H1 (cell line): ENCODE measurements at regions not wholly inside any gene's neighbourhood (a gene's known extent, or its start where the extent isn't known, plus 50 kb on each side); places are given as distances from the start of the nearest gene placed in this dataset.
A peak's percentile ranks its signal among the peaks of the same experiment; 100 is the strongest.

Experiments
- CTCF ChIA-PET: fragments of 300-600 bp; sonication (Branson Sonifier 250); formaldehyde crosslinking; loops from one replicate; lab custom pipeline; 2021; ENCODE audit not compliant: partially characterized antibody; lab: Charles Lee
- POLR2A ChIA-PET: fragments of 300-600 bp; sonication (Branson Sonifier 250); formaldehyde crosslinking; loops from one replicate; lab custom pipeline; 2021; ENCODE audit warnings: inconsistent platforms; ENCODE audit not compliant: partially characterized antibody; lab: Charles Lee
- DNase-seq, 2 experiments: peaks; one replicate each; pipeline versions ENCODE4 v3.0.0 to v3.0.0-alpha.2; 2010 to 2022; ENCODE audit warnings: low spot score in 2 of 2, low read depth in 1 of 2, mixed read lengths in 1 of 2
- FAIRE-seq: peaks from 2 replicates; lab custom pipeline; 2011; peaks lifted over from hg19 to GRCh38; lab: Jason Lieb, UNC
- H2AFZ ChIP-seq: 2 replicates; pipeline ENCODE4 v1.8.1; 2012; ENCODE audit warnings: low read length, inconsistent platforms
- H2AK5ac ChIP-seq: 2 replicates; pipeline ENCODE4 v1.6.1; 2013; ENCODE audit warnings: low read depth, low read length
- H2BK120ac ChIP-seq: replicated peaks from 2 replicates; pipeline ENCODE3; 2013; ENCODE audit warnings: low read depth, low read length, inconsistent platforms
- H2BK12ac ChIP-seq: 2 replicates; pipeline ENCODE4 v1.6.1; 2013; ENCODE audit warnings: low read depth, low read length
- H2BK15ac ChIP-seq: 2 replicates; pipeline ENCODE4 v1.6.1; 2013; ENCODE audit warnings: low read length
- H2BK20ac ChIP-seq: 2 replicates; pipeline ENCODE4 v1.6.1; 2013; ENCODE audit warnings: low read length
- H2BK5ac ChIP-seq: 2 replicates; pipeline ENCODE4 v1.6.1; 2013; ENCODE audit warnings: low read depth, low read length
- H3K14ac ChIP-seq: 2 replicates; pipeline ENCODE4 v1.6.1; 2013; ENCODE audit warnings: inconsistent platforms; ENCODE audit not compliant: insufficient read length
- H3K18ac ChIP-seq: 2 replicates; pipeline ENCODE4 v1.6.1; 2013; ENCODE audit warnings: low read length; ENCODE audit errors: extremely low read depth
- H3K23ac ChIP-seq: 2 replicates; pipeline ENCODE4 v1.6.1; 2013; ENCODE audit warnings: inconsistent platforms; ENCODE audit not compliant: insufficient read length
- H3K23me2 ChIP-seq: 2 replicates; pipeline ENCODE4 v1.6.1; 2013; ENCODE audit warnings: low read depth, low read length
- H3K27ac ChIP-seq: 2 replicates; pipeline ENCODE4 v1.6.1; 2011; ENCODE audit warnings: low read depth, low read length, inconsistent platforms
- H3K27me3 ChIP-seq, 4 experiments: replicated peaks in 1 of 4; 1 replicate in 1 of 4; 2 replicates in 3 of 4; pipeline versions ENCODE4 v1.6.1 to v1.8.1; 2011 to 2013; ENCODE audit warnings: low read length in 3 of 4, mild to moderate bottlenecking in 3 of 4, inconsistent platforms in 2 of 4, mixed read lengths in 2 of 4, moderate library complexity in 1 of 4; ENCODE audit not compliant: control insufficient read depth in 3 of 4, insufficient read depth in 3 of 4; ENCODE audit errors: extremely low read depth in 1 of 4
- H3K36me3 ChIP-seq, 4 experiments: 2 replicates each; pipeline versions ENCODE4 v1.6.1 to v1.8.1; 2011 to 2013; ENCODE audit warnings: mild to moderate bottlenecking in 4 of 4, low read length in 3 of 4, moderate library complexity in 2 of 4, control low read depth in 1 of 4, inconsistent platforms in 1 of 4; ENCODE audit not compliant: insufficient read depth in 4 of 4, control insufficient read depth in 2 of 4
- H3K4ac ChIP-seq: replicated peaks from 2 replicates; pipeline ENCODE3; 2013; ENCODE audit warnings: low read length, low read depth, mixed read lengths, inconsistent platforms; ENCODE audit not compliant: insufficient read length
- H3K4me1 ChIP-seq, 4 experiments: replicated peaks in 1 of 4; 1 replicate in 1 of 4; 2 replicates in 3 of 4; pipeline versions ENCODE4 v1.6.1 to v1.8.1; 2011 to 2013; ENCODE audit warnings: low read length in 3 of 4, inconsistent platforms in 2 of 4, mixed read lengths in 1 of 4; ENCODE audit not compliant: insufficient read depth in 4 of 4, control insufficient read depth in 3 of 4
- H3K4me2 ChIP-seq, 2 experiments: 2 replicates each; pipeline versions ENCODE4 v1.6.1 to v1.8.1; 2011 to 2013; ENCODE audit warnings: low read depth in 2 of 2, low read length in 2 of 2, control low read depth in 1 of 2, inconsistent platforms in 1 of 2, mild to moderate bottlenecking in 1 of 2; ENCODE audit not compliant: insufficient read depth in 1 of 2
- H3K4me3 ChIP-seq, 4 experiments: fragments of 200-600, 300-600 bp in 1 of 4; sonication (generic), shearing (Covaris generic), sonication (Bioruptor Twin) in 1 of 4; 2 replicates each; pipeline versions ENCODE4 v1.5.1 to v1.8.1; 2011 to 2016; ENCODE audit warnings: low read length in 4 of 4, low read depth in 3 of 4, control low read depth in 2 of 4, inconsistent platforms in 2 of 4, mild to moderate bottlenecking in 2 of 4, mixed read lengths in 1 of 4, moderate library complexity in 1 of 4; ENCODE audit not compliant: insufficient read depth in 2 of 4; ENCODE audit errors: extremely low read depth in 1 of 4
- H3K56ac ChIP-seq: replicated peaks from 2 replicates; pipeline ENCODE3; 2013; ENCODE audit warnings: low read depth, mild to moderate bottlenecking, mixed read lengths, low read length, inconsistent platforms; ENCODE audit not compliant: insufficient read length
- H3K79me1 ChIP-seq: 2 replicates; pipeline ENCODE4 v1.6.1; 2013; ENCODE audit warnings: low read depth, low read length, control low read depth
- H3K79me2 ChIP-seq, 2 experiments: 2 replicates each; pipeline versions ENCODE4 v1.6.1 to v1.8.1; 2012 to 2013; ENCODE audit warnings: low read length in 2 of 2, mild to moderate bottlenecking in 2 of 2, inconsistent platforms in 1 of 2; ENCODE audit not compliant: insufficient read depth in 2 of 2, control insufficient read depth in 1 of 2
- H3K9ac ChIP-seq, 4 experiments: replicated peaks in 1 of 4; 1 replicate in 1 of 4; 2 replicates in 3 of 4; pipeline versions ENCODE4 v1.6.1 to v1.8.1; 2011 to 2013; ENCODE audit warnings: low read depth in 3 of 4, low read length in 3 of 4, control low read depth in 2 of 4, mild to moderate bottlenecking in 2 of 4, moderate library complexity in 2 of 4, inconsistent platforms in 1 of 4; ENCODE audit errors: extremely low read depth in 1 of 4
- H3K9me3 ChIP-seq, 2 experiments: 2 replicates each; pipeline versions ENCODE4 v1.6.1 to v1.8.1; 2012 to 2013; ENCODE audit warnings: mild to moderate bottlenecking in 2 of 2, moderate library complexity in 2 of 2, control low read depth in 1 of 2, inconsistent platforms in 1 of 2, low read depth in 1 of 2, low read length in 1 of 2, mixed read lengths in 1 of 2; ENCODE audit not compliant: insufficient read depth in 2 of 2
- H4K20me1 ChIP-seq, 2 experiments: replicated peaks in 1 of 2; 2 replicates each; pipeline versions ENCODE3 to v1.8.1; 2011 to 2013; ENCODE audit warnings: inconsistent platforms in 2 of 2, low read length in 2 of 2, mild to moderate bottlenecking in 1 of 2; ENCODE audit not compliant: insufficient read depth in 2 of 2, control insufficient read depth in 1 of 2
- H4K5ac ChIP-seq: 2 replicates; pipeline ENCODE4 v1.6.1; 2013; ENCODE audit warnings: low read length, low read depth, mixed read lengths, inconsistent platforms; ENCODE audit not compliant: insufficient read length
- H4K8ac ChIP-seq: 2 replicates; pipeline ENCODE4 v1.8.0; 2013; ENCODE audit warnings: mild to moderate bottlenecking, moderate library complexity, low read length, inconsistent platforms; ENCODE audit not compliant: insufficient read depth; ENCODE audit errors: extremely low read depth
- H4K91ac ChIP-seq: replicated peaks from 2 replicates; pipeline ENCODE3; 2013; ENCODE audit warnings: low read length, mixed read lengths, inconsistent platforms; ENCODE audit not compliant: insufficient read length
- BCL11A ChIP-seq, 2 experiments: IDR thresholded peaks; one replicate each; pipeline ENCODE4 v1.6.1; 2011; ENCODE audit warnings: low read depth in 2 of 2, low read length in 2 of 2, mild to moderate bottlenecking in 2 of 2
- CHD2 ChIP-seq: IDR thresholded peaks from 2 replicates; pipeline ENCODE4 v1.6.1; 2012; ENCODE audit warnings: low read length, improper control_type of control experiment
- CTCF ChIP-seq, 3 experiments: IDR thresholded peaks; 1 replicate in 2 of 3; 2 replicates in 1 of 3; pipeline versions ENCODE4 v1.5.1 to v1.6.1; 2011; ENCODE audit warnings: low read length in 3 of 3, mild to moderate bottlenecking in 3 of 3, inconsistent platforms in 2 of 3, low read depth in 1 of 3, moderate library complexity in 1 of 3; ENCODE audit not compliant: insufficient read depth in 1 of 3; ENCODE audit errors: control extremely low read depth in 1 of 3
- FOSL1 ChIP-seq: IDR thresholded peaks from 2 replicates; pipeline ENCODE4 v1.6.1; 2011; ENCODE audit warnings: mild to moderate bottlenecking, low read depth, low read length, moderate library complexity; ENCODE audit not compliant: insufficient read depth
- HDAC6 ChIP-seq: IDR thresholded peaks from one replicate; pipeline ENCODE4 v1.7.1; 2012; ENCODE audit warnings: low read depth, mild to moderate bottlenecking, inconsistent platforms, low read length, moderate library complexity
- JUN ChIP-seq: IDR thresholded peaks from 2 replicates; pipeline ENCODE4 v1.6.1; 2011; ENCODE audit warnings: low read depth, mild to moderate bottlenecking, improper control_type of control experiment, low read length
- KDM5A ChIP-seq: fragments of 200-600 bp; IDR thresholded peaks from 2 replicates; pipeline ENCODE4 v1.7.1; 2012; ENCODE audit warnings: mild to moderate bottlenecking, low read length, inconsistent platforms, mixed read lengths
- MAFK ChIP-seq: IDR thresholded peaks from 2 replicates; pipeline ENCODE4 v1.6.1; 2012; ENCODE audit warnings: low read depth, mild to moderate bottlenecking, improper control_type of control experiment, low read length
- MAX ChIP-seq: IDR thresholded peaks from 2 replicates; pipeline ENCODE4 v1.6.1; 2012; ENCODE audit warnings: inconsistent platforms
- POLR2AphosphoS5 ChIP-seq: IDR thresholded peaks from 2 replicates; pipeline ENCODE4 v1.6.1; 2011; ENCODE audit warnings: low read depth, low read length
- SP1 ChIP-seq: IDR thresholded peaks from 2 replicates; pipeline ENCODE4 v1.6.1; 2011; ENCODE audit warnings: low read depth, low read length
- SRF ChIP-seq: IDR thresholded peaks from 2 replicates; pipeline ENCODE4 v1.6.1; 2011; ENCODE audit warnings: mild to moderate bottlenecking, low read depth, low read length, moderate library complexity
- YY1 ChIP-seq: IDR thresholded peaks from 2 replicates; pipeline ENCODE4 v1.6.1; 2011; ENCODE audit warnings: low read depth, mild to moderate bottlenecking, low read length
- WGBS, 2 experiments: shearing (Covaris generic) in 1 of 2; methylation state at CpG; one replicate each; pipeline versions ENCODE4 v1.1.6 to v1.1.7; 2013 to 2015; ENCODE audit warnings: low lambda C conversion rate in 2 of 2, mixed read lengths in 2 of 2, inconsistent platforms in 1 of 2, low coverage in 1 of 2, missing lambda C conversion rate in 1 of 2; ENCODE audit not compliant: insufficient replicate concordance in 2 of 2, insufficient coverage in 1 of 2, insufficient read length in 1 of 2; ENCODE audit errors: extremely low coverage in 1 of 2, missing lambda C conversion rate in 1 of 2; 5-methylcytosine and 5-hydroxymethylcytosine counted together

DNA sequence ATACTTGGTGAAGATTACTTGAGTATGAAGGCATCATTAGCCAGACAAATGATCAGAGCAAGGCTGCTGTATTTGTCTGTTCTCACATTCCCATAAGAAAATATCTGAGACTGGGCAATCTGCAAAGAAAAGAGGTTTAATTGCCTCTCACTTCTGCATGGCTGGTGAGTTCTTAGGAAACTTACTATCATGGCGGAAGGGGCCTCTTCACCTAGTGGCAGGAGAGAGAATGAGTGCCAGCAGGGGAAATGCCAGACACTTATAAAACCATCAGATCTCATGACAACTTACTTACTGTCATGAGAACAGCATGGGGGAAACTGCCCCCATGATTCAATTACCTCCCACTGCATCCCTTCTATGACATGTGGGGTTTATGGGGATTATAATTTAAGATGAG lies 452.3 kb downstream of the GALR1 start:
- Histone ChIP-seq H2BK12ac (no peak overlapping the region), H3K9ac (no peak overlapping the region), H3K4ac (no peak overlapping the region), H3K14ac (no peak overlapping the region), H3K23ac (no peak overlapping the region), H3K4me3 (no peak overlapping the region), H2AFZ (no peak overlapping the region), H3K79me1 (no peaks in the 10 kb centered on the region), H2BK5ac (no peak overlapping the region), H3K79me2 (no peaks in the 10 kb centered on the region), H3K9me3 (no peaks in the 10 kb centered on the region), H3K56ac (no peak overlapping the region), H3K4me1 (no peaks in the 10 kb centered on the region), H2BK20ac (no peak overlapping the region), H2AK5ac (no peak overlapping the region), H4K20me1 (no peaks in the 10 kb centered on the region), H3K27me3 (no peaks in the 10 kb centered on the region; a peak in 1 of 7 replicates), H4K5ac (no peak overlapping the region), H3K23me2 (no peaks in the 10 kb centered on the region), H2BK120ac (no peak overlapping the region), H3K27ac (no peak overlapping the region), H4K8ac (no peak overlapping the region), H3K36me3 (no peaks in the 10 kb centered on the region), H3K18ac (no peak overlapping the region), H2BK15ac (no peak overlapping the region), H4K91ac (no peak overlapping the region), H3K4me2 (no peak overlapping the region)
- FAIRE-seq (no peak), DNase-seq (no peak)
- CTCF ChIA-PET, result interaction anchor here (0.6 to 1.0 kb wide), 3 partner anchors 135 to 1488 kb away, joined by 3 read pairs; no protein-coding TSS in a partner anchor
- 100% methylated on average over 1 of the region's 1 CpG; no CpG with 5 or more reads in 1 of the 2 experiments for WGBS, 2 experiments
- POLR2A ChIA-PET, result no interaction called here
- TF ChIP-seq MAX (no peak), HDAC6 (no peak), FOSL1 (no peak), MAFK (no peak), KDM5A (no peak), CTCF (IDR thresholded peaks at IDR 0.05; ENCODE audit: control extremely low read depth in 1 of 3, insufficient read depth in 1 of 3, low read depth in 1 of 3, low read length in 3 of 3) (peak in 1 of 3 experiments; percentile 13; a peak in 1 of 4 replicates), YY1 (peak; percentile 58; the same call in 1 of the 2 replicates), SP1 (no peak), JUN (no peak), SRF (no peak), CHD2 (no peak), POLR2AphosphoS5 (no peak), BCL11A (IDR thresholded peaks at IDR 0.05; ENCODE audit: low read depth in 2 of 2, low read length in 2 of 2) (no peak)
